Osteoblast (primary cell): ENCODE measurements at regions not wholly inside any gene's neighbourhood (a gene's known extent, or its start where the extent isn't known, plus 50 kb on each side); places are given as distances from the start of the nearest gene placed in this dataset.

Experiments
- DNase-seq: peaks from one replicate; pipeline ENCODE4 v3.0.0; 2011; ENCODE audit warnings: low spot score, mixed read lengths; ENCODE audit not compliant: insufficient read length; ENCODE audit errors: missing footprints
- H2AFZ ChIP-seq: 2 replicates; pipeline ENCODE4 v1.6.0; 2011; ENCODE audit warnings: mild to moderate bottlenecking, low read length
- H3K27ac ChIP-seq: 2 replicates; pipeline ENCODE4 v1.5.1; 2011; ENCODE audit warnings: mild to moderate bottlenecking, low read depth, low read length, moderate library complexity
- H3K27me3 ChIP-seq: 2 replicates; pipeline ENCODE4 v1.6.0; 2012; ENCODE audit warnings: mild to moderate bottlenecking, control low read depth, inconsistent platforms, low read length, moderate library complexity; ENCODE audit not compliant: insufficient read depth
- H3K36me3 ChIP-seq: 2 replicates; pipeline ENCODE4 v1.5.1; 2011; ENCODE audit warnings: mild to moderate bottlenecking, low read length, control low read depth, moderate library complexity; ENCODE audit not compliant: insufficient read depth
- H3K4me1 ChIP-seq: 2 replicates; pipeline ENCODE4 v1.5.1; 2011; ENCODE audit warnings: mild to moderate bottlenecking, low read length, control low read depth, moderate library complexity; ENCODE audit not compliant: insufficient read depth
- H3K4me2 ChIP-seq: 2 replicates; pipeline ENCODE4 v1.6.0; 2011; ENCODE audit warnings: mild to moderate bottlenecking, low read length; ENCODE audit not compliant: insufficient read depth
- H3K4me3 ChIP-seq: fragments of 200-600 bp; sonication (generic); 3 replicates; pipeline ENCODE4 v1.5.1; 2012; ENCODE audit warnings: mild to moderate bottlenecking, low read length, inconsistent platforms; ENCODE audit not compliant: insufficient read depth
- H3K79me2 ChIP-seq: 2 replicates; pipeline ENCODE4 v1.6.0; 2012; ENCODE audit warnings: mild to moderate bottlenecking, low read length, control low read depth, inconsistent platforms; ENCODE audit not compliant: insufficient read depth
- H3K9me3 ChIP-seq: 2 replicates; pipeline ENCODE4 v1.5.1; 2011; ENCODE audit warnings: low read depth, low read length, control low read depth
- H4K20me1 ChIP-seq: 2 replicates; pipeline ENCODE4 v1.6.0; 2012; ENCODE audit warnings: mild to moderate bottlenecking, low read length, control low read depth; ENCODE audit not compliant: insufficient read depth
- TF ChIP-seq, protein P1 (sequence below): IDR thresholded peaks from 2 replicates; pipeline ENCODE4 v1.5.1; 2011; ENCODE audit warnings: mild to moderate bottlenecking, low read depth, low read length, moderate library complexity; ENCODE audit errors: extremely low read depth

DNA sequence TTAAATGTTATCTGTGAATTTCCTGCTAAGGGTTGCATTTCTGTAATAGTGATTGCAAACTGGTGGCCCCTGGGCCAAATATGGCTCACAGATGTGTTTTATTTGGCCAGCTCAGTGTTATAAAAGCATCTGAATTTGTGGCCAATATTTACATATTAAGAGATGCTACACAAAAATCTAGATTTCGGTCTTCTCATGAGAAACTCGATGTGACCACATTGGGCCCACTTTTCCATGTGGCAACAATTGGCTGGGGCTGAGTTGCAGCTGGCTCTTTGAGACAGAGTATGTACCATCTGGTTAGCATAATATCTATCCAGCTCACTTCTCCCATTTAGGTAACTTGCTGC, 244.5 kb upstream of the POU2AF2 start:
- no peak overlapping the region for H2AFZ ChIP-seq
- TF ChIP-seq, protein P1, sequence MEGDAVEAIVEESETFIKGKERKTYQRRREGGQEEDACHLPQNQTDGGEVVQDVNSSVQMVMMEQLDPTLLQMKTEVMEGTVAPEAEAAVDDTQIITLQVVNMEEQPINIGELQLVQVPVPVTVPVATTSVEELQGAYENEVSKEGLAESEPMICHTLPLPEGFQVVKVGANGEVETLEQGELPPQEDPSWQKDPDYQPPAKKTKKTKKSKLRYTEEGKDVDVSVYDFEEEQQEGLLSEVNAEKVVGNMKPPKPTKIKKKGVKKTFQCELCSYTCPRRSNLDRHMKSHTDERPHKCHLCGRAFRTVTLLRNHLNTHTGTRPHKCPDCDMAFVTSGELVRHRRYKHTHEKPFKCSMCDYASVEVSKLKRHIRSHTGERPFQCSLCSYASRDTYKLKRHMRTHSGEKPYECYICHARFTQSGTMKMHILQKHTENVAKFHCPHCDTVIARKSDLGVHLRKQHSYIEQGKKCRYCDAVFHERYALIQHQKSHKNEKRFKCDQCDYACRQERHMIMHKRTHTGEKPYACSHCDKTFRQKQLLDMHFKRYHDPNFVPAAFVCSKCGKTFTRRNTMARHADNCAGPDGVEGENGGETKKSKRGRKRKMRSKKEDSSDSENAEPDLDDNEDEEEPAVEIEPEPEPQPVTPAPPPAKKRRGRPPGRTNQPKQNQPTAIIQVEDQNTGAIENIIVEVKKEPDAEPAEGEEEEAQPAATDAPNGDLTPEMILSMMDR: no peak
- H3K4me1 ChIP-seq: no peaks in the 10 kb centered on the region
- H3K4me2 ChIP-seq: no peak overlapping the region
- H3K27ac ChIP-seq: no peak overlapping the region
- no peak overlapping the region for H3K4me3 ChIP-seq
- no peak for DNase-seq
- no peaks in the 10 kb centered on the region for H3K27me3 ChIP-seq
- no peaks in the 10 kb centered on the region for H3K79me2 ChIP-seq
- no peaks in the 10 kb centered on the region for H3K36me3 ChIP-seq
- no peaks in the 10 kb centered on the region for H4K20me1 ChIP-seq
- H3K9me3 ChIP-seq: no peaks in the 10 kb centered on the region

DNA sequence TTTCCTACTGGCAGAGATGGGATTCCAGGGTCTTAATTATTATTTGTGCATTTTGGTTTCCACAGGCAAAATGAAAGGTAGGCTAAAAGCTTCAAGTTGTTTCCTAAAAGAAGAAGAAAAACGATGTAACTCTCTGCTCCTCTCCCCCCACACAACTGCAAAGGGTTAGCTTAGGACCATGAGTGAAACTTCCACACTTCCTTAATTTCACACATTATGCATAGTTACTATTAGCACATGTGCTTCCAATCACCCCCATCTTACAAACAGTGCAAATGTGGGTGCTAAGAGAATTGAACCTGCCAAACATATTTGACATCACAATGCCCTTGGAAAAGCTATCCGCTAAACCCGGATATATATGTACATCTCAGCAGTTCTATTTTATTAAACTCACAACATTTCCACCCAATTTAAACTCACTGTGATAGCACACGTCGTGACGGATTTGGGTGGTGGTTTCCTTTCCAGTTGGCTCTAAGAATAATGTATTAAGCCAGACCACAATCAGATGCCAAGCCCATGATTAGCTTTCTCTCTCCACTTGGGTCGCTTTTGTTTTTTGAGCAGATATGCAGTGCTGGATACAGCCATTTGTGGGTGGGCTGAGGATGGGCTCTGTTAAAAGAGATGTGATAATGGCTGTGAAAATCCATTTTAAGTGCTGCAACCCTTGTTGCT, 245.0 kb upstream of the POU2AF2 start:
- Histone ChIP-seq H3K36me3 (no peaks in the 10 kb centered on the region), H3K27me3 (no peaks in the 10 kb centered on the region), H3K9me3 (no peaks in the 10 kb centered on the region), H3K4me3 (no peak overlapping the region), H3K27ac (no peak overlapping the region), H3K4me2 (no peak overlapping the region), H3K79me2 (no peaks in the 10 kb centered on the region), H2AFZ (no peak overlapping the region), H3K4me1 (no peaks in the 10 kb centered on the region), H4K20me1 (no peaks in the 10 kb centered on the region)
- DNase-seq: no peak
- TF ChIP-seq, protein P1: no peak

DNA sequence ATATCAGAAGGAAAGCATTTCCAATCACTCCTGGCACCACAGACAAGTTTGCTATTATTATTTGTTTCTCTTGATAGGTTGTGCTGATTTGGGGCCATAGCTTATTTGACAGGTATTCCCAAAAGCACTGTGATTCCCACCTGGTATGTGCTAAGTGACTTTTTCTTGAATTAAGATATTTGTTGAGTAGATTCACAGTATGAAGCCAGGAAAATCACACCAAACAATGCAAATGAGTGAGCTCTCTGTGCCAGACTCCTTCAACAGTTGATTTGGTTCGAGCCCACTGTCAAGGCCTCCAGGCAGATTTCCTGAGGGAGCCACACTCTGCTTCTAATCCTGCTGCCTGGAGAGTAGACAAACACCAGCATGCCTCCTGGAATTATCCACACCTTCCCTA, 253.0 kb upstream of the POU2AF2 start:
- H3K27ac ChIP-seq: no peak overlapping the region
- H2AFZ ChIP-seq: no peak overlapping the region
- H3K4me3 ChIP-seq: no peak overlapping the region
- no peaks in the 10 kb centered on the region for H4K20me1 ChIP-seq
- TF ChIP-seq, protein P1: no peak
- no peaks in the 10 kb centered on the region for H3K9me3 ChIP-seq
- no peak for DNase-seq
- no peaks in the 10 kb centered on the region for H3K4me1 ChIP-seq
- H3K4me2 ChIP-seq: no peak overlapping the region
- H3K79me2 ChIP-seq: no peaks in the 10 kb centered on the region
- no peaks in the 10 kb centered on the region for H3K36me3 ChIP-seq
- no peaks in the 10 kb centered on the region for H3K27me3 ChIP-seq

DNA sequence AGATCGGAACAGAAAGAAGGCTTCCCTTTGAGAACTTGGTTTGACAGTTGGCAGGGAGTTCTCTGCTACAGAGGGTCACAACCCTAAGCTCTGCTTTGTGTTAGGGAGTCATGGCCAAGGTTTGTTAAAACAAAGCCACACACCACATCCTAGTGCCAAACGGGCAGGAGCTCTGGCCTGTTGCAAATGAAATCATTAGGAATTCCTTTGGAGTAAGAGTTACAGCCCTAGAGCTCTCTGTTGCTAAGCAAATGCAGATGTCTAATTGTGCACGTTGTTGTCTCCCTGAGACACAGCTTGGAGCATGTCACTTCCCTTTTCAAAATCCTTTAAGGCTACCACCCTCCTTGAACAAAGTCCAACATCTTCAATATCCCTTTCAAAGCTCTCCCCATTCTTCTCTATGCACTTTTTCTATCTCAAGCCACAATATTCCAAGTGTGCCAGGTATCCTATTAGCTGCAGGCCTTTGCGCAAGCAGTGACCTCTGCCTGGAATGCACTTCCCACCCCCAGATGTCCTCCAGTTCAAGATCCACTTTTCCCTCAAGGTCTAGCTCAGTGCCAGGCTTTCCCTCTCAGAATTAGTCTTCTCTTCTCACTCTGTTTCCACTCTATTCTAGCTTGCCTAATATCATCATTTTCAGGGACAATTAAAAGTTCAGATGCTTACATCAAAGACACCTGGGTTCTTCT, 253.7 kb upstream of the POU2AF2 start:
- Histone ChIP-seq H3K27ac (no peak overlapping the region), H3K27me3 (no peaks in the 10 kb centered on the region), H3K4me1 (no peaks in the 10 kb centered on the region), H3K4me2 (no peak overlapping the region), H4K20me1 (no peaks in the 10 kb centered on the region), H2AFZ (no peak overlapping the region), H3K36me3 (no peaks in the 10 kb centered on the region), H3K4me3 (no peak overlapping the region), H3K79me2 (no peaks in the 10 kb centered on the region), H3K9me3 (no peaks in the 10 kb centered on the region)
- TF ChIP-seq, protein P1: no peak
- no peak for DNase-seq
